OCI-LY3 (cell line): ENCODE measurements at regions not wholly inside any gene's neighbourhood (a gene's known extent, or its start where the extent isn't known, plus 50 kb on each side); places are given as distances from the start of the nearest gene placed in this dataset.

Source experiments
- H2AFZ ChIP-seq: fragments of 200-600, 300-600 bp; shearing (Covaris generic); 2 replicates; pipeline ENCODE4 v1.6.0; 2014; ENCODE audit warnings: antibody characterized with exemption, low read depth, low read length
- H3K27ac ChIP-seq: fragments of 200-600, 300-600 bp; sonication (generic); 2 replicates; pipeline ENCODE4 v1.5.1; 2014; ENCODE audit warnings: mild to moderate bottlenecking, low read length, moderate library complexity, mixed read lengths
- H3K27me3 ChIP-seq: fragments of 200-600, 300-600 bp; sonication (generic); 2 replicates; pipeline ENCODE4 v1.6.1; 2014; ENCODE audit warnings: low read depth, low read length, mixed read lengths
- H3K36me3 ChIP-seq: fragments of 200-600, 300-600 bp; sonication (generic); replicated peaks from 2 replicates; pipeline ENCODE3; 2014; ENCODE audit warnings: low read depth, low read length, mixed read lengths
- H3K4me1 ChIP-seq: fragments of 300-600, 200-600 bp; sonication (generic); 2 replicates; pipeline ENCODE4 v1.6.1; 2014; ENCODE audit warnings: low read length, mixed read lengths
- H3K4me2 ChIP-seq: fragments of 200-600, 300-600 bp; sonication (generic); 2 replicates; pipeline ENCODE4 v1.6.1; 2014; ENCODE audit warnings: low read length, mixed read lengths
- H3K4me3 ChIP-seq: fragments of 300-600, 200-600 bp; sonication (generic); 2 replicates; pipeline ENCODE4 v1.5.1; 2014; ENCODE audit warnings: antibody characterized with exemption, mild to moderate bottlenecking, low read length, moderate library complexity
- H3K79me2 ChIP-seq: fragments of 300-600, 200-600 bp; shearing (Covaris generic); 2 replicates; pipeline ENCODE4 v1.6.1; 2014; ENCODE audit warnings: mild to moderate bottlenecking, low read length, mixed read lengths
- H3K9ac ChIP-seq: fragments of 300-600, 200-600 bp; shearing (Covaris generic); 2 replicates; pipeline ENCODE4 v1.6.0; 2014; ENCODE audit warnings: mild to moderate bottlenecking, low read length, moderate library complexity
- H3K9me3 ChIP-seq: fragments of 200-600, 300-600 bp; shearing (Covaris generic); 2 replicates; pipeline ENCODE4 v1.6.1; 2014; ENCODE audit warnings: low read length, mixed read lengths; ENCODE audit not compliant: insufficient read depth
- H4K20me1 ChIP-seq: fragments of 200-600, 300-600 bp; sonication (generic); 2 replicates; pipeline ENCODE4 v1.6.1; 2016; ENCODE audit warnings: low read length, mixed read lengths; ENCODE audit not compliant: insufficient read depth
- CTCF ChIP-seq: fragments of 200-600, 300-600 bp; sonication (generic); IDR thresholded peaks from 2 replicates; pipeline ENCODE4 v1.5.1; 2014; ENCODE audit warnings: antibody characterized with exemption, low read length, low read depth
- EZH2phosphoT487 ChIP-seq: fragments of 200-600 bp; shearing (Covaris generic); IDR thresholded peaks from 2 replicates; pipeline ENCODE4 v1.6.1; 2018; ENCODE audit warnings: antibody characterized with exemption, mixed run types, low read depth

- peak overlapping the region; percentile 69 for H3K4me2 ChIP-seq
- peak overlapping the region; percentile 30 for H3K4me3 ChIP-seq
- no peaks in the 10 kb centered on the region for H4K20me1 ChIP-seq
- peaks cover 66% of the 10 kb centered on the region for H3K4me1 ChIP-seq
- no peaks in the 10 kb centered on the region for H3K36me3 ChIP-seq
- H3K9me3 ChIP-seq = no peaks in the 10 kb centered on the region
- no peaks in the 10 kb centered on the region for H3K27me3 ChIP-seq
- peak overlapping the region; percentile 94 for H2AFZ ChIP-seq
- H3K9ac ChIP-seq = peak overlapping the region; percentile 56
- no peak for TF ChIP-seq CTCF
- TF ChIP-seq EZH2phosphoT487 = no peak
- H3K79me2 ChIP-seq = no peaks in the 10 kb centered on the region
- H3K27ac ChIP-seq = peak overlapping the region; percentile 69
These were observed 81.9 kb upstream of the HNF1B start for GRCh38 chr17:37826497-37827430.

- H3K9ac ChIP-seq = peak overlapping the region; percentile 56; the same call in 1 of the 2 replicates
- no peaks in the 10 kb centered on the region for H3K79me2 ChIP-seq
- no peaks in the 10 kb centered on the region for H3K9me3 ChIP-seq
- H3K4me3 ChIP-seq = no peak overlapping the region
- no peaks in the 10 kb centered on the region for H3K36me3 ChIP-seq
- no peaks in the 10 kb centered on the region for H4K20me1 ChIP-seq
- peak overlapping the region; percentile 94; the same call in 1 of the 2 replicates for H2AFZ ChIP-seq
- H3K4me2 ChIP-seq = peak overlapping the region; percentile 69
- no peak for TF ChIP-seq EZH2phosphoT487
- no peaks in the 10 kb centered on the region for H3K27me3 ChIP-seq
- H3K4me1 ChIP-seq = peaks cover 67% of the 10 kb centered on the region
- peak overlapping the region; percentile 69 for H3K27ac ChIP-seq
These were observed 81.0 kb upstream of the HNF1B start for GRCh38 chr17:37825851-37826250.

GRCh38 chr17:37824534-37825485 is 80.0 kb upstream of the HNF1B start:
- Histone ChIP-seq H3K27ac (no peak overlapping the region), H3K4me2 (peak overlapping the region; percentile 21), H3K79me2 (no peaks in the 10 kb centered on the region), H3K36me3 (no peaks in the 10 kb centered on the region), H3K4me3 (no peak overlapping the region), H3K9me3 (no peaks in the 10 kb centered on the region), H3K27me3 (no peaks in the 10 kb centered on the region), H3K9ac (no peak overlapping the region), H3K4me1 (peaks cover 70% of the 10 kb centered on the region), H2AFZ (peak overlapping the region; percentile 74; the same call in 1 of the 2 replicates), H4K20me1 (no peaks in the 10 kb centered on the region)
- TF ChIP-seq EZH2phosphoT487 (no peak), CTCF (no peak)

GRCh38 chr17:37823996-37824395 is 79.1 kb upstream of the HNF1B start:
- H3K79me2 ChIP-seq = no peaks in the 10 kb centered on the region
- no peak overlapping the region for H3K4me3 ChIP-seq
- no peaks in the 10 kb centered on the region for H3K9me3 ChIP-seq
- peaks cover 70% of the 10 kb centered on the region for H3K4me1 ChIP-seq
- no peak overlapping the region for H3K9ac ChIP-seq
- no peak overlapping the region; the same call in 1 of the 2 replicates for H2AFZ ChIP-seq
- TF ChIP-seq EZH2phosphoT487 (no peak), CTCF (no peak)
- H3K27ac ChIP-seq = no peak overlapping the region
- no peaks in the 10 kb centered on the region for H3K36me3 ChIP-seq
- H3K27me3 ChIP-seq = no peaks in the 10 kb centered on the region
- no peaks in the 10 kb centered on the region for H4K20me1 ChIP-seq
- H3K4me2 ChIP-seq = peak overlapping the region; percentile 21; the same call in 1 of the 2 replicates
